GM12878 (cell line): ENCODE measurements at regions not wholly inside any gene's neighbourhood (a gene's known extent, or its start where the extent isn't known, plus 50 kb on each side); places are given as distances from the start of the nearest gene placed in this dataset.

ENCODE experiments used
- ATAC-seq: fragments of 200-7000 bp; cut with Tn5 transposase; 3 replicates; pipeline ENCODE4 v1.9.1; 2020; ENCODE audit warnings: mild to moderate bottlenecking, moderate library complexity
- BruUV-seq: library from RNA; stranded (reverse); fragments of 400-500 nt; replicated peaks from 2 replicates; lab custom pipeline; 2021; lab: Mats Ljungman, UMichigan
- CTCF ChIA-PET: fragments of 300-600 bp; sonication (Branson Sonifier 250); formaldehyde crosslinking; extraction: SDS; loops from one replicate; lab custom pipeline; 2021; ENCODE audit warnings: inconsistent platforms; lab: Yijun Ruan, JAX
- POLR2A ChIA-PET: fragments of 350-600 bp; formaldehyde crosslinking; extraction: SDS; loops from one replicate; lab custom pipeline; 2021; ENCODE audit warnings: inconsistent platforms; lab: Charles Lee
- RAD21 ChIA-PET: fragments of 300-600 bp; sonication (Branson Sonifier 250); formaldehyde crosslinking; loops from one replicate; lab custom pipeline; 2023; ENCODE audit warnings: antibody characterized with exemption; ENCODE audit not compliant: unreplicated experiment; lab: Charles Lee
- SMC1A ChIA-PET: fragments of 300-600 bp; sonication (Branson Sonifier 250); formaldehyde crosslinking; loops from one replicate; lab custom pipeline; 2023; ENCODE audit not compliant: unreplicated experiment, uncharacterized antibody; lab: Charles Lee
- DNase-seq: peaks from one replicate; pipeline ENCODE4 v3.0.0-alpha.2; 2011; ENCODE audit warnings: low read depth, low spot score
- FAIRE-seq: peaks from 3 replicates; lab custom pipeline; 2011; peaks lifted over from hg19 to GRCh38; lab: Jason Lieb, UNC
- H2AFZ ChIP-seq: 2 replicates; pipeline ENCODE4 v1.6.0; 2011; ENCODE audit warnings: low read depth, low read length, control low read depth; ENCODE audit not compliant: control insufficient read depth
- H3K27ac ChIP-seq: 2 replicates; pipeline ENCODE4 v1.5.1; 2011; ENCODE audit warnings: control low read depth; ENCODE audit not compliant: control insufficient read depth, insufficient read depth
- H3K27me3 ChIP-seq, 2 experiments: replicated peaks in 1 of 2; 2 replicates each; pipeline versions ENCODE4 v1.6.0 to v1.6.1; 2011; ENCODE audit warnings: low read length in 1 of 2; ENCODE audit not compliant: control insufficient read depth in 2 of 2, insufficient read depth in 2 of 2
- H3K36me3 ChIP-seq, 2 experiments: 2 replicates each; pipeline ENCODE4 v1.5.1; 2011; ENCODE audit warnings: low read length in 1 of 2; ENCODE audit not compliant: control insufficient read depth in 2 of 2, insufficient read depth in 2 of 2
- H3K4me1 ChIP-seq: 2 replicates; pipeline ENCODE4 v1.6.1; 2011; ENCODE audit warnings: mild to moderate bottlenecking, low read length, moderate library complexity, mixed read lengths; ENCODE audit not compliant: control insufficient read depth, insufficient read depth
- H3K4me2 ChIP-seq: 2 replicates; pipeline ENCODE4 v1.6.0; 2011; ENCODE audit warnings: control low read depth; ENCODE audit not compliant: control insufficient read depth, insufficient read depth
- H3K4me3 ChIP-seq: fragments of 200-600 bp; sonication (generic); 2 replicates; pipeline ENCODE4 v1.5.1; 2016
- H3K79me2 ChIP-seq: 2 replicates; pipeline ENCODE4 v1.6.0; 2011; ENCODE audit warnings: low read length; ENCODE audit not compliant: control insufficient read depth, insufficient read depth
- H3K9ac ChIP-seq: 2 replicates; pipeline ENCODE4 v1.8.0; 2011; ENCODE audit warnings: low read length, control low read depth, mixed read lengths; ENCODE audit not compliant: control insufficient read depth, insufficient read depth
- H3K9me3 ChIP-seq: replicated peaks from 3 replicates; pipeline ENCODE4 v1.5.1; 2011; ENCODE audit warnings: mild to moderate bottlenecking, low read length; ENCODE audit not compliant: control insufficient read depth, insufficient read depth
- H4K20me1 ChIP-seq: 2 replicates; pipeline ENCODE4 v1.6.0; 2011; ENCODE audit not compliant: control insufficient read depth, insufficient read depth
- BCL11A ChIP-seq: IDR thresholded peaks from 2 replicates; pipeline ENCODE4 v1.6.1; 2011; ENCODE audit warnings: low read depth, low read length
- CBX3 ChIP-seq: fragments of 200-600 bp; sonication (generic); IDR thresholded peaks from 2 replicates; pipeline ENCODE4 v1.6.1; 2016; ENCODE audit warnings: low read depth, borderline replicate concordance
- CHD2 ChIP-seq: IDR thresholded peaks from 2 replicates; pipeline ENCODE4 v1.6.1; 2011; ENCODE audit warnings: low read depth, low read length, improper control_type of control experiment, borderline replicate concordance
- EED ChIP-seq: sonication (generic); IDR thresholded peaks from 2 replicates; pipeline ENCODE4 v1.6.1; 2016; ENCODE audit warnings: antibody characterized with exemption, low read depth
- MYC ChIP-seq: IDR thresholded peaks from 2 replicates; pipeline ENCODE4 v1.6.1; 2011; ENCODE audit warnings: mild to moderate bottlenecking, low read length, moderate library complexity, inconsistent platforms; ENCODE audit not compliant: insufficient read depth, insufficient replicate concordance, insufficient read length, severe bottlenecking
- PAX5 ChIP-seq: IDR thresholded peaks from 2 replicates; pipeline ENCODE4 v1.6.1; 2011; ENCODE audit warnings: low read depth, low read length, borderline replicate concordance
- RELA ChIP-seq: fragments of 450-650 bp; IDR thresholded peaks from 2 replicates; pipeline ENCODE4 v1.8.0; 2014; ENCODE audit warnings: borderline replicate concordance; ENCODE audit not compliant: partially characterized antibody
- WGBS: methylation state at CpG from one replicate; pipeline ENCODE4 v1.1.6; 2016; ENCODE audit warnings: low lambda C conversion rate; ENCODE audit not compliant: insufficient replicate concordance, insufficient coverage; ENCODE audit errors: missing lambda C conversion rate; 5-methylcytosine and 5-hydroxymethylcytosine counted together
- in situ Hi-C: fragments of 300-500 bp; cut with MboI; formaldehyde crosslinking; loops from 9 replicates; pipeline ENCODE4 v1.14.3; 2018; ENCODE audit warnings: mixed read lengths
- intact Hi-C: fragments of 100-400 bp; cut with micrococcal nuclease; formaldehyde crosslinking; loops from one replicate; pipeline ENCODE4 v1.14.2; 2022; ENCODE audit not compliant: unreplicated experiment
- TF ChIP-seq, protein P1 (sequence below): IDR thresholded peaks from 2 replicates; pipeline ENCODE4 v1.6.1; 2012; ENCODE audit warnings: low read depth, low read length, improper control_type of control experiment
- TF ChIP-seq, protein P2 (sequence below): fragments of 450-650 bp; IDR thresholded peaks from 2 replicates; pipeline ENCODE4 v1.6.1; 2018; ENCODE audit warnings: mild to moderate bottlenecking, low read depth, moderate library complexity; ENCODE audit not compliant: partially characterized antibody

DNA sequence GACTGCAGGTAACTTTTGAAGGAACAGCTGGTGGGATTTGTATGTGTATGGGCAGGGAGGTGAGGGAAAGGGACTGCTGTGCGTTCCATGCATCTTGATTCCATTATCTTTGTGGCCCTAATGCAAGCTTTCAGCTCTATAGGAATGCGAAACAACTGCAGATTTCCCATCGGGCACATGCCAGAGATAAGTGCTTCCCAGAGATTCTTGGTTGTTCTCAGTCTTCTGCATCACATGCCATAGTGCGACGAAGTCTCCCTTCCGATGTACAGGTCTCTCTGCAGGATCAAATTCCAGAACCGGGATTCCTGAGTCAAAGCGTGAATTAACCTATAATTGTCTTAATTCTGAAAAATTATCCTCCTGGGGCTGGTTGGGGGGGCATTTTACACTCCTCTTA, 72.6 kb upstream of the NSMCE3 start:
- H3K27me3 ChIP-seq: no peaks in the 10 kb centered on the region
- POLR2A ChIA-PET: no interaction called here
- DNase-seq (no peak), FAIRE-seq (no peak)
- H3K9ac ChIP-seq: no peak overlapping the region
- in situ Hi-C loops (no loop called here), intact Hi-C loops (no loop called here)
- no peaks in the 10 kb centered on the region for H3K9me3 ChIP-seq
- no TSS peak for BruUV-seq
- no peak overlapping the region for H3K27ac ChIP-seq
- no peaks in the 10 kb centered on the region for H3K79me2 ChIP-seq
- RAD21 ChIA-PET: no interaction called here
- H3K4me2 ChIP-seq: no peak overlapping the region
- CTCF ChIA-PET: interaction anchor here (2.9 kb wide), 1 partner anchor 202 kb away, joined by 12 read pairs; no protein-coding TSS in a partner anchor
- SMC1A ChIA-PET: no interaction called here
- H3K4me3 ChIP-seq: no peak overlapping the region
- H2AFZ ChIP-seq: no peak overlapping the region
- H3K36me3 ChIP-seq: no peaks in the 10 kb centered on the region
- no peaks in the 10 kb centered on the region for H4K20me1 ChIP-seq
- TF ChIP-seq, protein P1, sequence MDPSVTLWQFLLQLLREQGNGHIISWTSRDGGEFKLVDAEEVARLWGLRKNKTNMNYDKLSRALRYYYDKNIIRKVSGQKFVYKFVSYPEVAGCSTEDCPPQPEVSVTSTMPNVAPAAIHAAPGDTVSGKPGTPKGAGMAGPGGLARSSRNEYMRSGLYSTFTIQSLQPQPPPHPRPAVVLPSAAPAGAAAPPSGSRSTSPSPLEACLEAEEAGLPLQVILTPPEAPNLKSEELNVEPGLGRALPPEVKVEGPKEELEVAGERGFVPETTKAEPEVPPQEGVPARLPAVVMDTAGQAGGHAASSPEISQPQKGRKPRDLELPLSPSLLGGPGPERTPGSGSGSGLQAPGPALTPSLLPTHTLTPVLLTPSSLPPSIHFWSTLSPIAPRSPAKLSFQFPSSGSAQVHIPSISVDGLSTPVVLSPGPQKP: no peak
- no peak for TF ChIP-seq CHD2
- TF ChIP-seq RELA: no peak
- no peak for TF ChIP-seq PAX5
- TF ChIP-seq BCL11A: no peak
- TF ChIP-seq, all 136 proteins: peak for 0
- no peaks in the 10 kb centered on the region for H3K4me1 ChIP-seq
- 81% methylated on average over 8 of the region's 8 CpGs for WGBS
- no peak for ATAC-seq

DNA sequence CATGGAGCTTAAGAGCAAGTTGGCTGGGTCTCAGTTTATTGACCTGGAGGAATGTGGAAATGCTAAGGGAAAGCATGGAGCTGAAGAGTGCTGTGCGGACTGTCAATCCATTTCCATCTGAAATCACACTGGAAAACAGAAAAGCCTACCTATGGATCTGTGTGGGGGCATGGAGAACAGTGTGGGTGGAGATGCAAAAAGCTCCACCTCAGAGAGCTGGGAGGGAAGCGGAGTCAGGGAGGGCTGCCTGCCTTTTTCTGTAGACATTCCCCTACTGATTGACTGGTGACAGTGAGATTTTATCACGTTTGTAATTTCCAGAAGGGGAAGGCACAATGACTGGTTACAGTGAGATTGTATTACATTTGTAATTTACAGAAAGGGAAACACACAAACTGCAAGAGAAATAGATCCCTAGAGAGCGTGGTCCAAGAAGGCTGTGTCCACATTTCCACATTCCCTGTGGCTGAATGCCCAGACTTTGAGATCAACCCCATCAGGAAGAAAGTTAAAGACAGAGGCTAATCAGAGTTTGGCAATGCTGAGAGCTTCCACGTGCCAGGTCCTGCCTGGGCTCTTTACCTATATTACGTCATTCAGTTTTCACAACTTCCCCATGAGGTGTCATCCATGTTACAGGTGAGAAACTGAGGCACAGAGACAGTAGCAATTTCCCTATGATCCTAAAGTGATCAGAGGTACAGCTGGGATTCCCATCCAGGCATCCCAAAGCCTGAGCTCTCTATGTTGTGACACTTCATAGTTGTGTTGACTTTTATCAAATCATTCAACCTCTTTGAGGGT, 67.7 kb upstream of the NSMCE3 start:
- H3K9ac ChIP-seq: no peak overlapping the region
- CTCF ChIA-PET: interaction anchor here (1.0 kb wide), 1 partner anchor 9 kb away, joined by 3 read pairs; no protein-coding TSS in a partner anchor
- no peaks in the 10 kb centered on the region for H3K36me3 ChIP-seq
- no peak overlapping the region for H3K4me2 ChIP-seq
- H2AFZ ChIP-seq: no peak overlapping the region
- RAD21 ChIA-PET: no interaction called here
- no TSS peak for BruUV-seq
- H4K20me1 ChIP-seq: no peaks in the 10 kb centered on the region
- in situ Hi-C loops (no loop called here), intact Hi-C loops (no loop called here)
- H3K27me3 ChIP-seq: no peaks in the 10 kb centered on the region
- 24% methylated on average over 6 of the region's 6 CpGs for WGBS
- no peaks in the 10 kb centered on the region for H3K79me2 ChIP-seq
- SMC1A ChIA-PET: no interaction called here
- no peak for ATAC-seq
- no peaks in the 10 kb centered on the region for H3K9me3 ChIP-seq
- POLR2A ChIA-PET: no interaction called here
- no peak overlapping the region for H3K4me3 ChIP-seq
- no peak for DNase-seq
- H3K4me1 ChIP-seq: no peaks in the 10 kb centered on the region
- no peak overlapping the region for H3K27ac ChIP-seq
- no peak for FAIRE-seq
- TF ChIP-seq MYC (no peak), EED (no peak), PAX5 (no peak), CBX3 (no peak)
- TF ChIP-seq, protein P2, sequence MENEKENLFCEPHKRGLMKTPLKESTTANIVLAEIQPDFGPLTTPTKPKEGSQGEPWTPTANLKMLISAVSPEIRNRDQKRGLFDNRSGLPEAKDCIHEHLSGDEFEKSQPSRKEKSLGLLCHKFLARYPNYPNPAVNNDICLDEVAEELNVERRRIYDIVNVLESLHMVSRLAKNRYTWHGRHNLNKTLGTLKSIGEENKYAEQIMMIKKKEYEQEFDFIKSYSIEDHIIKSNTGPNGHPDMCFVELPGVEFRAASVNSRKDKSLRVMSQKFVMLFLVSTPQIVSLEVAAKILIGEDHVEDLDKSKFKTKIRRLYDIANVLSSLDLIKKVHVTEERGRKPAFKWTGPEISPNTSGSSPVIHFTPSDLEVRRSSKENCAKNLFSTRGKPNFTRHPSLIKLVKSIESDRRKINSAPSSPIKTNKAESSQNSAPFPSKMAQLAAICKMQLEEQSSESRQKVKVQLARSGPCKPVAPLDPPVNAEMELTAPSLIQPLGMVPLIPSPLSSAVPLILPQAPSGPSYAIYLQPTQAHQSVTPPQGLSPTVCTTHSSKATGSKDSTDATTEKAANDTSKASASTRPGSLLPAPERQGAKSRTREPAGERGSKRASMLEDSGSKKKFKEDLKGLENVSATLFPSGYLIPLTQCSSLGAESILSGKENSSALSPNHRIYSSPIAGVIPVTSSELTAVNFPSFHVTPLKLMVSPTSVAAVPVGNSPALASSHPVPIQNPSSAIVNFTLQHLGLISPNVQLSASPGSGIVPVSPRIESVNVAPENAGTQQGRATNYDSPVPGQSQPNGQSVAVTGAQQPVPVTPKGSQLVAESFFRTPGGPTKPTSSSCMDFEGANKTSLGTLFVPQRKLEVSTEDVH: no peak
